ENCODE measurements at regions not wholly inside any gene's neighbourhood (a gene's known extent, or its start where the extent isn't known, plus 50 kb on each side); places are given as distances from the start of the nearest gene placed in this dataset.

DNA sequence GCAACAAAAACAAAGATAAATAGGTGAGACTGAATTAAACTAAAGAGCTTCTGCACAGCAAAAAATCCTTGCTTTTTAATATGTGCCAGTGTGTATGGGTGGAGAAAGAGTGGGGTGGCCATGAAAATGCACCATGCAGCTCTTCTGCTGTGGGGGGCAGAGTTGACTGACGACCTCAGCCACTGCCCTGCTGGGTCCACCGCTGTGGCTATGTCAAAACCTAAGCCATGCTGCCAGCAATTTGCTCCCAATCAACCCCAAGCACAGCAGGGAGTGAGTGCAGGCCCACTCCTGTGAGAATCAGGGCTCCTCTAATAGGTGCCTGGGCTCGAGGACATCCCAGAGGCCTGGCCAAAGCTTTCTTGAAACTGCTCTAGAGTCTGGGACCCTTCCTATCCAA lies 235.6 kb upstream of the RBBP8 start:
- H3F3A ChIP-seq (ENCODE audit: insufficient read depth, low read length) = no peaks in the 10 kb centered on the region

DNA sequence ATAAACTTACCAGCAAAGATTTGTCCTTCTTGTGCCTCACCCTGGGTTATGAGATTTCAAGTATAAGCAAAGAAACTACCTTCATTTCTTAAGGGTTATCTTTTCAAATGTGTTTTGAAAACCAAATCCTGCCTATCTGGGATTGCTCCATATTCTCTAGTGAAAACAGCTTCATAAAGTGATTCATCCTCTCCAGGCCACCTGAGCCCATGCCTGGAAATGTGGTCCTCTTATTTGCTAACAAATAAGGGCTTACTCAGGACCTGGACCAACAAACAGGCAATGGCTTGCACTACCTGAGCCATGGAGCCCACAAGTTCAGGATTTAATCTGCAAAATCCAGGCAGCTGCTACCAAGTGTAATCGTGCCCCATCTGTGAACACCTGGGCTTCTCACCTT lies 234.4 kb upstream of the RBBP8 start:
- no peaks in the 10 kb centered on the region for H3K27me3 ChIP-seq (replicated peaks; ENCODE audit: insufficient read depth, low read length)
- H3K9me3 ChIP-seq (replicated peaks; ENCODE audit: insufficient read depth, low read length) = no peaks in the 10 kb centered on the region
- H3K9me2 ChIP-seq (replicated peaks; ENCODE audit: insufficient read depth, low read length) = no peaks in the 10 kb centered on the region
- H3F3A ChIP-seq (ENCODE audit: insufficient read depth, low read length) = no peaks in the 10 kb centered on the region
- no peaks in the 10 kb centered on the region for H4K20me1 ChIP-seq (ENCODE audit: insufficient read depth, low read length)
- no peaks in the 10 kb centered on the region for H3K4me1 ChIP-seq (ENCODE audit: low read length)
- no peak overlapping the region for H3K9ac ChIP-seq (ENCODE audit: low read length)
- H2AFZ ChIP-seq (ENCODE audit: low read length) = no peak overlapping the region
- no peak overlapping the region for H3K4me2 ChIP-seq (ENCODE audit: low read depth, low read length)
- no peak for DNase-seq
- H3K79me2 ChIP-seq (ENCODE audit: low read length) = no peaks in the 10 kb centered on the region
- H3K27ac ChIP-seq (ENCODE audit: low read length) = no peak overlapping the region
- H3K4me3 ChIP-seq (ENCODE audit: low read length) = no peak overlapping the region
- TF ChIP-seq, protein P1, sequence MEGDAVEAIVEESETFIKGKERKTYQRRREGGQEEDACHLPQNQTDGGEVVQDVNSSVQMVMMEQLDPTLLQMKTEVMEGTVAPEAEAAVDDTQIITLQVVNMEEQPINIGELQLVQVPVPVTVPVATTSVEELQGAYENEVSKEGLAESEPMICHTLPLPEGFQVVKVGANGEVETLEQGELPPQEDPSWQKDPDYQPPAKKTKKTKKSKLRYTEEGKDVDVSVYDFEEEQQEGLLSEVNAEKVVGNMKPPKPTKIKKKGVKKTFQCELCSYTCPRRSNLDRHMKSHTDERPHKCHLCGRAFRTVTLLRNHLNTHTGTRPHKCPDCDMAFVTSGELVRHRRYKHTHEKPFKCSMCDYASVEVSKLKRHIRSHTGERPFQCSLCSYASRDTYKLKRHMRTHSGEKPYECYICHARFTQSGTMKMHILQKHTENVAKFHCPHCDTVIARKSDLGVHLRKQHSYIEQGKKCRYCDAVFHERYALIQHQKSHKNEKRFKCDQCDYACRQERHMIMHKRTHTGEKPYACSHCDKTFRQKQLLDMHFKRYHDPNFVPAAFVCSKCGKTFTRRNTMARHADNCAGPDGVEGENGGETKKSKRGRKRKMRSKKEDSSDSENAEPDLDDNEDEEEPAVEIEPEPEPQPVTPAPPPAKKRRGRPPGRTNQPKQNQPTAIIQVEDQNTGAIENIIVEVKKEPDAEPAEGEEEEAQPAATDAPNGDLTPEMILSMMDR (IDR thresholded peaks at IDR 0.05; ENCODE audit: low read length) = no peak
- TF ChIP-seq EZH2phosphoT487 (IDR thresholded peaks at IDR 0.05; ENCODE audit: low read length) (no peak), EZH2 (optimal IDR thresholded peaks at IDR 0.05; ENCODE audit: low read depth, low read length) (no peak)
- H3K36me3 ChIP-seq (replicated peaks; ENCODE audit: insufficient read depth, low read length) = no peaks in the 10 kb centered on the region

More for the DNA sequence above, 235.6 kb upstream of the RBBP8 start:
- Histone ChIP-seq H3K27ac (ENCODE audit: low read length) (no peak overlapping the region), H4K20me1 (ENCODE audit: insufficient read depth, low read length) (no peaks in the 10 kb centered on the region), H3K9me3 (replicated peaks; ENCODE audit: insufficient read depth, low read length) (no peaks in the 10 kb centered on the region), H3K4me3 (ENCODE audit: low read length) (no peak overlapping the region), H3K9ac (ENCODE audit: low read length) (no peak overlapping the region), H2AFZ (ENCODE audit: low read length) (no peak overlapping the region), H3K79me2 (ENCODE audit: low read length) (no peaks in the 10 kb centered on the region), H3K4me1 (ENCODE audit: low read length) (no peaks in the 10 kb centered on the region), H3K9me2 (replicated peaks; ENCODE audit: insufficient read depth, low read length) (no peaks in the 10 kb centered on the region), H3K27me3 (replicated peaks; ENCODE audit: insufficient read depth, low read length) (no peaks in the 10 kb centered on the region), H3K36me3 (replicated peaks; ENCODE audit: insufficient read depth, low read length) (no peaks in the 10 kb centered on the region), H3K4me2 (ENCODE audit: low read depth, low read length) (no peak overlapping the region)
- TF ChIP-seq EZH2 (optimal IDR thresholded peaks at IDR 0.05; ENCODE audit: low read depth, low read length) = no peak
- no peak for TF ChIP-seq EZH2phosphoT487 (IDR thresholded peaks at IDR 0.05; ENCODE audit: low read length)
- TF ChIP-seq, protein P1 (IDR thresholded peaks at IDR 0.05; ENCODE audit: low read length) = no peak
- no peak for DNase-seq

DNA sequence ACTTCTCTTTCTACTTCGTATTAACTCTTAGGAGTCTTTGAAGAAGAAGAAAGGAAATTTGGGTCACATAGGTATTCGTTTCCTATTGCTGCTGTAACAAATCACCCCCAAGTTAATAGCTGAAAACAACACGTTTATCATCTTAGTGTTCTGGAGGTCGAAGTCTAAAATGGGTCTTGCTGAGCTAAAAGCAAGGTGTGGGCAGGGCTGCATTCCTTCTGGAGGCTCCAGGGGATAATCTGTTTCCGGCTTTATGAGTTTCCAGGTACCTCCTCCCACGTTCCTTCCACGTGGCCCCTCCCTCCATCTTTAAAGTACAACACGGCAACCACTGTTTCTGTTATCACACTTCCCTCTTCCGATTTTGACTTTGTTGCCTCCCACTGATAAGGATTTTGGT lies 233.5 kb upstream of the RBBP8 start:
- TF ChIP-seq EZH2 (optimal IDR thresholded peaks at IDR 0.05; ENCODE audit: low read depth, low read length) (no peak), EZH2phosphoT487 (IDR thresholded peaks at IDR 0.05; ENCODE audit: low read length) (no peak)
- TF ChIP-seq, protein P1 (IDR thresholded peaks at IDR 0.05; ENCODE audit: low read length) = no peak
- Histone ChIP-seq H3F3A (ENCODE audit: insufficient read depth, low read length) (no peaks in the 10 kb centered on the region), H3K4me2 (ENCODE audit: low read depth, low read length) (no peak overlapping the region), H4K20me1 (ENCODE audit: insufficient read depth, low read length) (no peaks in the 10 kb centered on the region), H3K4me3 (ENCODE audit: low read length) (no peak overlapping the region), H3K4me1 (ENCODE audit: low read length) (no peaks in the 10 kb centered on the region), H2AFZ (ENCODE audit: low read length) (no peak overlapping the region), H3K27me3 (replicated peaks; ENCODE audit: insufficient read depth, low read length) (no peaks in the 10 kb centered on the region), H3K9me3 (replicated peaks; ENCODE audit: insufficient read depth, low read length) (no peaks in the 10 kb centered on the region), H3K36me3 (replicated peaks; ENCODE audit: insufficient read depth, low read length) (no peaks in the 10 kb centered on the region), H3K9me2 (replicated peaks; ENCODE audit: insufficient read depth, low read length) (no peaks in the 10 kb centered on the region), H3K9ac (ENCODE audit: low read length) (no peak overlapping the region), H3K27ac (ENCODE audit: low read length) (no peak overlapping the region), H3K79me2 (ENCODE audit: low read length) (no peaks in the 10 kb centered on the region)
- DNase-seq = no peak

Measured in MM.1S (cell line).